HepG2 (cell line): ENCODE measurements at regions not wholly inside any gene's neighbourhood (a gene's known extent, or its start where the extent isn't known, plus 50 kb on each side); places are given as distances from the start of the nearest gene placed in this dataset.
A peak's percentile ranks its signal among the peaks of the same experiment; 100 is the strongest.
"Not testable (repeated sequence)": the region's sequence is repeated elsewhere in the genome, so short reads cannot be mapped to it uniquely, and the experiment has no call there.

Source experiments
- ATAC-seq: fragments of 200-7000 bp; cut with Tn5 transposase; 3 replicates; pipeline ENCODE4 v1.9.1; 2020; ENCODE audit warnings: mild to moderate bottlenecking, moderate library complexity
- BruUV-seq: library from RNA; stranded (reverse); fragments of 400-500 nt; replicated peaks from 2 replicates; lab custom pipeline; 2021; lab: Mats Ljungman, UMichigan
- CTCF ChIA-PET: fragments of 300-600 bp; formaldehyde crosslinking; extraction: SDS; loops from one replicate; lab custom pipeline; 2021; ENCODE audit warnings: low total read pairs, inconsistent platforms, low intra/inter-chr PET ratio; lab: Yijun Ruan, JAX
- POLR2A ChIA-PET: fragments of 350-600 bp; sonication (Branson Sonifier 250); formaldehyde crosslinking; loops from one replicate; lab custom pipeline; 2020; ENCODE audit warnings: antibody characterized with exemption, inconsistent platforms; lab: Yijun Ruan, JAX
- DNase-seq: peaks from one replicate; pipeline ENCODE4 v3.0.0-alpha.2; 2015; ENCODE audit warnings: low spot score
- FAIRE-seq: peaks from 3 replicates; lab custom pipeline; 2011; peaks lifted over from hg19 to GRCh38; lab: Jason Lieb, UNC
- H2AFZ ChIP-seq: one replicate; pipeline ENCODE4 v1.6.1; 2011; ENCODE audit warnings: low read length, inconsistent platforms
- H3K27ac ChIP-seq: fragments of 300-600 bp; 3 replicates; pipeline ENCODE4 v1.8.0; 2011; ENCODE audit warnings: mixed run types, mild to moderate bottlenecking, mixed read lengths, low read length, inconsistent platforms; ENCODE audit not compliant: insufficient read depth; ENCODE audit errors: extremely low read length
- H3K27me3 ChIP-seq, 2 experiments: fragments of 200-600 bp in 1 of 2; 2 replicates in 1 of 2; 3 replicates in 1 of 2; pipeline versions ENCODE4 v1.6.0 to v1.8.0; 2011; ENCODE audit warnings: low read length in 2 of 2, mild to moderate bottlenecking in 2 of 2, moderate library complexity in 2 of 2, inconsistent platforms in 1 of 2; ENCODE audit not compliant: insufficient read depth in 2 of 2, control insufficient read depth in 1 of 2
- H3K36me3 ChIP-seq, 2 experiments: fragments of 200-600 bp in 1 of 2; replicated peaks in 1 of 2; 2 replicates in 1 of 2; 3 replicates in 1 of 2; pipeline versions ENCODE4 v1.5.1 to v1.8.0; 2011; ENCODE audit warnings: low read length in 2 of 2, inconsistent platforms in 1 of 2; ENCODE audit not compliant: insufficient read depth in 2 of 2, control insufficient read depth in 1 of 2
- H3K4me1 ChIP-seq: 2 replicates; pipeline ENCODE4 v1.5.1; 2012; ENCODE audit warnings: low read length, inconsistent platforms; ENCODE audit not compliant: insufficient read depth
- H3K4me2 ChIP-seq: 2 replicates; pipeline ENCODE4 v1.6.0; 2011; ENCODE audit warnings: low read depth, low read length, inconsistent platforms
- H3K4me3 ChIP-seq, 3 experiments: fragments of 200-600 bp in 1 of 3; sonication (generic), shearing (Covaris generic) in 1 of 3; replicated peaks in 1 of 3; 2 replicates each; pipeline ENCODE4 v1.5.1; 2011 to 2016; ENCODE audit warnings: low read length in 3 of 3, inconsistent platforms in 2 of 3, low read depth in 2 of 3, mild to moderate bottlenecking in 2 of 3, control low read depth in 1 of 3, mixed read lengths in 1 of 3; ENCODE audit not compliant: insufficient read depth in 1 of 3
- H3K79me2 ChIP-seq: one replicate; pipeline ENCODE4 v1.6.1; 2011; ENCODE audit warnings: low read length, inconsistent platforms; ENCODE audit not compliant: insufficient read depth
- H3K9ac ChIP-seq: 2 replicates; pipeline ENCODE4 v1.6.0; 2011; ENCODE audit warnings: mild to moderate bottlenecking, low read depth, low read length, inconsistent platforms; ENCODE audit not compliant: insufficient read depth
- H3K9me3 ChIP-seq: 2 replicates; pipeline ENCODE4 v1.5.1; 2012; ENCODE audit warnings: mild to moderate bottlenecking, low read length
- H4K20me1 ChIP-seq: 2 replicates; pipeline ENCODE4 v1.6.0; 2011; ENCODE audit warnings: inconsistent platforms, mild to moderate bottlenecking, low read length, moderate library complexity; ENCODE audit not compliant: insufficient read depth
- CTCF ChIP-seq: sonication (generic); formaldehyde crosslinking; IDR thresholded peaks from 2 replicates; pipeline ENCODE4 v1.5.0; 2020; ENCODE audit warnings: mild to moderate bottlenecking, missing genetic modification reagents, moderate library complexity
- KDM2A ChIP-seq: sonication (generic); formaldehyde crosslinking; IDR thresholded peaks from 2 replicates; pipeline ENCODE4 v1.4.0; 2020; ENCODE audit warnings: low read depth, missing genetic modification reagents, borderline replicate concordance
- MAZ ChIP-seq, 2 experiments: sonication (generic) in 1 of 2; formaldehyde crosslinking in 1 of 2; IDR thresholded peaks; 2 replicates each; pipeline versions ENCODE4 v1.5.0 to v1.6.1; 2012 to 2020; ENCODE audit warnings: low read depth in 2 of 2, mild to moderate bottlenecking in 2 of 2, borderline replicate concordance in 1 of 2, improper control_type of control experiment in 1 of 2, low read length in 1 of 2, missing genetic modification reagents in 1 of 2, moderate library complexity in 1 of 2
- RAD21 ChIP-seq: fragments of 450-650 bp; formaldehyde crosslinking; IDR thresholded peaks from 2 replicates; pipeline ENCODE4 v1.5.0; 2020; ENCODE audit warnings: mild to moderate bottlenecking
- ZBTB14 ChIP-seq: sonication (generic); formaldehyde crosslinking; IDR thresholded peaks from 2 replicates; pipeline ENCODE4 v1.4.0; 2020; ENCODE audit warnings: missing genetic modification reagents
- ZNF121 ChIP-seq: sonication (generic); formaldehyde crosslinking; IDR thresholded peaks from 2 replicates; pipeline ENCODE4 v1.5.0; 2020; ENCODE audit warnings: mild to moderate bottlenecking, missing genetic modification reagents
- ZNF263 ChIP-seq: sonication (generic); formaldehyde crosslinking; IDR thresholded peaks from 2 replicates; pipeline ENCODE4 v1.4.0; 2020; ENCODE audit warnings: missing genetic modification reagents
- ZNF34 ChIP-seq: sonication (generic); formaldehyde crosslinking; IDR thresholded peaks from 2 replicates; pipeline ENCODE4 v1.4.0; 2020; ENCODE audit warnings: mild to moderate bottlenecking, missing genetic modification reagents, borderline replicate concordance
- WGBS: methylation state at CpG from one replicate; pipeline ENCODE4 v1.1.6; 2017; ENCODE audit warnings: low lambda C conversion rate; 5-methylcytosine and 5-hydroxymethylcytosine counted together
- in situ Hi-C: cut with HindIII; loops from 2 replicates; pipeline ENCODE4 v1.10.0; 2017; ENCODE audit warnings: low pct_unique_long_range_greater_than_20kb; ENCODE audit not compliant: extremely low pct_ligation_motif_present
- intact Hi-C: fragments of 100-400 bp; cut with micrococcal nuclease; formaldehyde crosslinking; loops from one replicate; pipeline ENCODE4 v1.10.0; 2022; ENCODE audit not compliant: unreplicated experiment

- TF ChIP-seq MAZ (IDR thresholded peaks at IDR 0.05; ENCODE audit: borderline replicate concordance, low read depth, low read length), result not testable (repeated sequence)
- TF ChIP-seq MAZ (CRISPR knock-in tag; IDR thresholded peaks at IDR 0.05; ENCODE audit: low read depth) (peak; percentile 27; the same call in 1 of the 2 replicates), ZNF263 (CRISPR knock-in tag) (peak; percentile 27; the same call in 1 of the 2 replicates), CTCF (CRISPR knock-in tag) (peak; percentile 71), ZNF34 (CRISPR knock-in tag) (0 out of 2 replicates have a peak, but pooled peaks have one; percentile 33), RAD21 (CRISPR knock-in tag) (peak; percentile 92), ZBTB14 (CRISPR knock-in tag) (peak; percentile 66), ZNF121 (CRISPR knock-in tag) (peak; percentile 99), KDM2A (CRISPR knock-in tag) (0 out of 2 replicates have a peak, but pooled peaks have one; percentile 21)
Observed at GRCh38 chr4:4107411-4108107, 119.2 kb downstream of the OTOP1 start (continued).

DNA sequence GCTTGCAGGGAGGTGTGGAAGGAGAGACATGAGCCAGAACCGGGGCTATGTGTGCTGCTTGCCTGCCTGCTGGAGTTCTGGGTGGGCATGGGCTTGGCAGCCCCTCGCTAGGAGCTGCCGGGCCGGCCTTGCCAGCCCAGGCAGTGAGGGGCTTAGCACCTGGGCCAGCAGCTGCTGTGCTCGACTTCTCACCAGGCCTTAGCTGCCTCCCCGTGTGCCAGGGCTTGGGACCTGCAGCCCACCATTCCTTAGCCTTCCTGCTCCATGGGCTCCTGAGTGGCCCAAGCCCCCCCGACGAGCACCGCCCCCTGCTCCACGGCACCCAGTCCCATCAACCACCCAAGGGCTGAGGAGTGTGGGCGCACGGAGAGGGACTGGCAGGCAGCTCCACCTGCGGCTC, 111.3 kb downstream of the OTOP1 start:
- H3K4me1 ChIP-seq, POLR2A ChIA-PET, intact Hi-C loops, H3K4me2 ChIP-seq, in situ Hi-C loops, H2AFZ ChIP-seq, CTCF ChIA-PET, FAIRE-seq, DNase-seq, BruUV-seq, H4K20me1 ChIP-seq, H3K36me3 ChIP-seq, ATAC-seq, H3K4me3 ChIP-seq, H3K9me3 ChIP-seq, H3K27me3 ChIP-seq, H3K27ac ChIP-seq, H3K9ac ChIP-seq, H3K79me2 ChIP-seq: not testable (repeated sequence)
- 36% methylated on average over 6 of the region's 13 CpGs for WGBS
